NCI-H1105 treated with DMSO at 0.1 percent for 48 hours (cell line): ENCODE measurements at regions not wholly inside any gene's neighbourhood (a gene's known extent, or its start where the extent isn't known, plus 50 kb on each side); places are given as distances from the start of the nearest gene placed in this dataset.

Source experiments
- DNase-seq: peaks from one replicate; lab custom pipeline; 2025; lab: John Stamatoyannopoulos, UW

GRCh38 chr4:35541146-35541887 lies 703.0 kb downstream of the ARAP2 start:
- no peak for DNase-seq

DNA sequence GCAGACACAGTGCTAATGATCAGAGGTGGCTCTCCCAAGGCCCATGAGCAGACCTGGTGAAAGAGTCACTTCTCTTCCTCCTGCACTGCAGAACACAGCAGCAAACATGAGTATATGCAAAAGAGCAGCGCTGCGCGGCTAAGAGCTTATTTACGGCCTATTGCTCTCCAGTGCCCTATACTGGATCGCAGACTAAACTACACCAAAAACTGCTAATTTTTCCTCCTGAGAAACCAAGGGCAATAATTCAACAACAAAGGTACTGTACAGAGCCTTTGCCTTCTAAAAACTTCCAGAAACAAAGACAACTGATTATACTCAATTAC lies 702.5 kb downstream of the ARAP2 start:
- no peak for DNase-seq

DNA sequence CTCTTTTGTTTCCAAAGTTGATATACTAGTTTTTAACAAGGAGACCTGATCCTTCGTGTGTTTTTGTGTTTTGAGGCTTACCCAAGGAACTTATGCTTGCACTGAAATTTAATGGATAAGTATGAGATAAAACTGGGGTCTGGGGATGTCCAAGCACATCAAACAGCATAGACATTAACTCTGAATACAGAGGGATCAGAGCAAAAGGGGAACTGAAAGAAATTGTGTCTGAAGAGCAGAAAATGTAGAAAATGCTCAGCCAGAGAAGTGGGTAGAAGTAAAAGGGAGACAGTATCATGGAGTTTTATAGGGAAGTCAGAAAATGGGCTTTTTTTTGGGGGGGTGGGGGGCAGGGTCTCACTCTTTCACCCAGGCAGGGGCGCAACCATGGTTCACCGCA lies 695.4 kb downstream of the ARAP2 start:
- no peak for DNase-seq

- DNase-seq, result peak; percentile 1
These were observed 687.9 kb downstream of the ARAP2 start for GRCh38 chr4:35556387-35556786.

DNA sequence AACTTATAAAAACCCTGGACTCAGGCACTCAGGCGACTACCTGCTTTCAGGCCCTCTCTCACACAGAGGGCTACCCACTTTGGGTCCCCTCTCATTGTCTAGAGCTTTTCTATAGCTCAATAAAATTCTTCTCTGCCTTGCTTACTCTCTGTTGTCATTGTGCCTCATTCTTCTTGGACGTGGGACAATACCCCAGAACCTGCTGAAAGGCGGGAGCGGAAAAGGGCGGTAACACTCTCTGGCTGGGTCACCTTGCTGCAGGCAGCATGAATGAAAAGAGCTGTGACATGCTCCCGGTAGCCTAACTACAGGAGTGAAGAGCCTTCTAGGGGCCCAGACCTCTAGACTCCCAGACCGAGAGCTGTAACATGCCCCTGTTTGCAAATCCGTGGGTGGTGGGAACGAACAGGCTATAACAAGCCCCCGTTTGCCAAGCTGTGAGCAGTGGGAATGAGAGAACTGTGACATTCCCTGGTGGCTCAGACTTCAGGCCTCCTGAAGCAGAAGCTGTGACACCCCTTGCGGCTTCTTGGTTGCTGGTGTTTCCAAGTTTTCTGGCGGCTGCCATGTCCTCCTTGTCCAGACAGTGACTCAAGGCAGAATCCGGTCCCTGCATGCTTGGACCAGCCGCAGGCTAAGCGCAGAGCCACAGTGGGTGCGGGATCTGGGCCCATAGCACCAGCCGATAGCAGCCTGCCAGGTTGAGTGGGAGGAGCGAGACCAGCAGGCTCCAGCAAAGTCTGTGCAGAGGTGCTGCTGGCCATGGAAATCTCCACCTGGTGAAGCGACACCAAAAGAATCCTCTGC lies 684.6 kb downstream of the ARAP2 start:
- DNase-seq, result no peak

GRCh38 chr4:35562861-35563260 lies 681.5 kb downstream of the ARAP2 start:
- DNase-seq, result no peak

DNA sequence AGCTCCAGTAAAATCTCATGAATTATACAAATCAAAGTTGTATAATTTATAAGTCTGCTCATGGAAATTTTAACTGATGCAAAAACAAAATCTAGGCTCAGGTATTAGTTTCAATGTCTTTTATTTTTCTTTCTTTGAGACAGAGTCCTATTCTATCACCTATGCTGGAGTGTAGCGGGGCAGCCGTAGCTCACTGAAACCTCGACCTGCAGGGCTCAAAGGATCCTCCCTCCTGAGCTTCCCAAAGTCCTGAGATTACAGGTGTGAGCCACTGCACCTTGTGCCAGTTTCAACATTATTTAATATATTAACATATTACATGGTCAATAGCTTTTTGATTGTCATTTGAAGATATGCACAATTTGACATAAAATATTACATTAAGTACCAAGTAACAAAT lies 678.7 kb downstream of the ARAP2 start:
- no peak for DNase-seq

DNA sequence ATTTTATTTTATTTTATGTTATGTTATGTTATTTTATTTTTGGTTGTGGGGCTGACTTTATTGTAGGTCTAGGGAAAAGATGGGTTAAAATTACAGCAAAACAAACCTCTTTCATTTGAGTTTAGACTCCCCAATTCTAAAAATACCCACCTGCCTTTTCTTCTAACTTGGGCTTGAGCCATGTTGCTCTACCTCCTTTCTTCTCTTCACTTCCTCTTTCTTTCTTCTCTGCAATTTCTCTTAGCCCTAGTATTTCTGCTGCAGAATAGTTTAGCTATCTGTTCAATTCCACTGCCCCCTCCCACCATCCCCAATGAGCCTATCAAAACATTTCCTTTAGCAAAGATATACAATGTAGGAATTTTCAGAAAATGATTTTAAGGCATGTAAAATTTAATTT lies 653.3 kb downstream of the ARAP2 start:
- DNase-seq, result no peak

DNA sequence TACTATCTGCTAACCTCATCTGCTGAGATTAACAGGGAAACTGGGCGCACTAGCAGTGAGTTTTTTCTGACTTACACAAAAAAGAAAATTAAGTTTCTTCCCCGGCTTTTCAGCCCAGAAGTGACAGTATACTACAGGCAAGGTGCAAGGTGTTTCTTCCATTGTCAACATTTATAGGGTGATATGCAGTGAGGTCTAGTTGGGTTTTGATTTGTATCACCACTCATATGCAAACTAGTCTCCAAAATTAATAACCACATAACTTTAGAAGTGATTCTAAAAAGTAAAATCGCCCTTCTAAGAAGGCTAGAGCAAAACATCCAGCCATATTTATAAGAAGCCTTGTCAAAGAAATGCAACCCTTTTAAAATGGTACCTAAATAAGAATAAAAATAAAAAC lies 640.1 kb downstream of the ARAP2 start:
- DNase-seq, result no peak

DNA sequence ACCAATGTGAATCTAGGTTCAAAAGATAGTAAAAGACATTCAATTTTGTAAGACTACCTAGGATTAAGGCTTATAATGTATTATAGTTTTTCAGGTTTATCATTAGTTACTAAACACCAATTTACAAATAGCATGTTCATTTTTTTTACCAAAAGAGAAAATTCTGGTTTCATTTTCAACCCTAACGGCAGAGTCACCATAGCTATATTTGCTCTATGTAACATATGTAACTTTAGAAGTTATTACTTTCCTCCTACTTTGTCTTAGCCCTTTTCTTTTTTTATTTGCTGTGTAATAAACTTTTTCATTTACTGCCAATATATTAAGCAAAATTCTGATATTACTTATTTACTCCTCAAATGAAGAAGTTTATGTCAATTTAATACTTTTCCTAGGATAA lies 639.6 kb downstream of the ARAP2 start:
- DNase-seq, result no peak

DNA sequence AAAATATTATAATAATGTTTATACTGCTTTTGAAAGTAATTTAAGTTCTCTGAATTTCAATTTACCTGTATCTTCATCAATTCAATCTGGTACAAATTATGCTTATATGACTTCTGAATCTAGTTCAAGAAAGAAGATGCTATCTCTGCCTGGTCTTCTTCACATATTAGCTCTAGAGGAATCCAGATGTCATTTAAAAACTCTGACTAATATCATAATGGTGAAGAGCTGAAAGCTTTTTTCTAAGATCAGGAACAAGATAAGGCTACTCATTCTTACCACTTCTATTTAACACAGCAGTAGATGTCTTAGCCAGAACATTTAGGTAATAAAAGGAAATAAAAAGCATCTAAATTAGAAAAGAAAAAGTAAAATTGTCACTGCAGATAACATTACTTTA lies 636.1 kb downstream of the ARAP2 start:
- DNase-seq, result no peak

- no peak for DNase-seq
These were observed 630.2 kb downstream of the ARAP2 start for GRCh38 chr4:35614120-35614519.

DNA sequence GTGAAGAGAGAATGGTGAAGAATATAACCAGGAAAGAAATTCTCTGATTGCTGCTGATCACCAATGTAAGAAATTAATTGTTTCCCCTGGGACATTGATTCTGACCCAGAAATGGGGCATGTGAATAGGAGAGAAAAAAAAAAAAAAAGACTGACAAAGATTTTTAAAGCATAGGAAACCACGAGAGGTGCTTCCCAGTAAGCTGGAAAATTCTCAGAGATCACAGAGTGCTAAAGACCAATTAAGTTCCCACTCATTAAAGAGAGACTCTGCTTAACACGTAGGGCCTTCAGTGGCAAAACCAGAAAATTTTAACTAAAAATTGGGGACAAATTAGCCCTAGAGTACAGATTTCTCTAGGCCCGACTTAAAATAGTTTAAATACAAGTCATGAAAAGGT lies 604.4 kb downstream of the ARAP2 start:
- DNase-seq, result no peak

GRCh38 chr4:35643661-35644060 lies 600.7 kb downstream of the ARAP2 start:
- no peak for DNase-seq

GRCh38 chr4:35644591-35644990 lies 599.7 kb downstream of the ARAP2 start:
- no peak for DNase-seq

DNA sequence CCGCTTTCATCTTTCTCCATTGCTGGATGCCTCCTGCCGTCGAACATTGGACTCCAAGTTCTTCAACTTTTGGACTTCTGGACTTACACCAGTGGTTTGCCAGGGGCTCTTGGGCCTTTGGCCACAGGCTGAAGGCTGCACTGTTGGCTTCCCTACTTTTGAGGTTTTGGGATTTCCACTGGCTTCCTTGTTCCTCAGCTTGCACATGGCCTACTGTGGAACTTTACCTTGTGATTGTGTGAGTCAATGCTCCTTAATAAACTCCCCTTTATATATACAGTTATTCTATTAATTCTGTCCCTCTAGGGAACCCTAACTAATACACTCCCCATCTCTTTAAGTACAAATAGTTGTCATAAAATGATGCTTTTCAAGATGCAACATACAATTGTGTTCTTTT lies 595.3 kb downstream of the ARAP2 start:
- DNase-seq, result no peak

DNA sequence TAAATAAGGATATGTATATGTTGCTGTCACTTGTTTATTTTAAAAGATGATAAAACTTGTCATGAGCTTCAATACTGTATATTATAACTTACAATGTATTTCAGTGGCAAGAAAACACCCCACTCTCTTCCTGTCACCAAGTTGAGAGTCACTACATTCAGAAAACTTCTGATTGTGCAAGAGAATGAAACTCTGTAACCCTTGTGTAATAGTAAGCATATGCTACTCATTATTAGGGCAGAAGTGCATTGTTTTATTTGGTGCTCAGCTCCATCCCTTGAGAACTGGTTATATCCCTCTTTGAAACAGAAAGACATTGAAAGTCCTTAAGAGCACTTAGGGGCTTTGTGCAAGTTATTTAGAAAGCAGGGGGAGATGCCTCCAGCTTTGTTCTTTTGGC lies 594.5 kb downstream of the ARAP2 start:
- no peak for DNase-seq

DNA sequence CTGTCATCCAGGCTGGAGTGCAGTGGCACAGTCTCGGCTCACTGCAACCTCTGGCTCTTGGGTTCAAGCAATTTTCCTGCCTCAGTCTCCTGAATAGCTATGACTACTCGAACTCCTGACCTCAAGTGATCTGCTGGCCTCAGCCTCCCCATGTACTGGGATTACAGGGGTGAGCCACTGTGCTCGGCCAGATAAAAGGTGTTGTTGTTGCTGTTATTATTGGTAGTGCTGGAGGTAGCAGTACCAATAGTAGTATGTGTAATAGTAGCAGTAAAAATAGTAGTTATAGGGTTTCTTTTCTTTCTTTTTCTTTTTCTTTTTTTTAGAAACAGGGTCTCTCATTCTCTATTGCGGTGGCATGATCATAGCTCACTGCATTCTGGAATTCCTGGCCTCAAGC lies 592.1 kb downstream of the ARAP2 start:
- DNase-seq, result no peak

DNA sequence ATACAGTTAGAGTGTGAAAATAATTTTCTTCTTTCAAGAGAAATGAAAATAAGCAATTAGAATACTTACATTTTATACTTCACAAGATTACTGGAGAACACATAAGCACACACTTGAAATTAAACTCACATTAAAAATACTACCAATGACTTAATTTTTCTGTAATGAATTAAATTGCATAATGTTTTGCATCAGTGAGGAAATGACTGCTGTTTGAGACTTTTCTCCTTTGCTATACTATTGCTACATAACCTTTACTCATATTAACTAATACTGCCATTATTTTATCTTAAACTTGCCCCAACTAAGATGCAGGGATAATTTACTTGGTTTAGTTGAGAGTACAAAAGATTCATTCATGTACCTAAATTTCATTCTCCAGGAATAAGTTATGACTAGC lies 590.9 kb downstream of the ARAP2 start:
- no peak for DNase-seq

DNA sequence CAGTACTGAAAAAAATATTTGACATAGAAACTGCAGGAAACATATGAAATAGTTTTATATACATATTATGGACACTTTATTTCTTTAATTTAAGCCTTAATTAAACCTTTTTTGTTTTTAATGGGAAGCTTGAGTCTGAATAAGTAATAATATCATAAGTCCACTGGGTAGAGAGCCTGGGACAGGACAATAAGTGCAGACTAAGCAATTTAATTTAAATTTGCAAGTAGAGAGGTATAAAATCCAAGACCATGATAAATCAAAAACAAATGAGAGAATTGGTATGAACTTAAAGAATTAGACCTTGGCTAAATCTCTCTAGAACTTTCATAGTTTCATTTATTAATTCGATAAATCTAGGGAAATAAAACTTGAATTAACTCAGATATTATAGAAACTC lies 571.2 kb downstream of the ARAP2 start:
- no peak for DNase-seq

DNA sequence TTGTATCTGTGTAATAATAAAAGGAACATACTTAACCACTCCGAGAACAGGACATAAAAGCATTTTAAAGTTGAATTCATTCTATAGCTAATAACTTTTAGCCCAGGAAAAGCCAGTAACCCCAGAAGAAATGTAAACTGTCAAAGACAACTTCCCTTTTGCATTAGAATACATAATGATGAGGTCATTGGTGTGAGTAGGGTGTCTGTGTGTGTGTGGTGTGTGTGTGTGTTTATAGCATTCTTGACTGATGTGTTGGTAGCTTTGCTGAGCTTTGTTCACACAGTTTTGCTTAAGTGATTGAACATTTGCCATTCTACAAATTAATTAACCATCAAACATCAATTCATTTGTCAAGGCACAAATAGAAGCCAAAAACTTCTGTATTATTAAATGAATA lies 559.6 kb downstream of the ARAP2 start:
- no peak for DNase-seq

DNA sequence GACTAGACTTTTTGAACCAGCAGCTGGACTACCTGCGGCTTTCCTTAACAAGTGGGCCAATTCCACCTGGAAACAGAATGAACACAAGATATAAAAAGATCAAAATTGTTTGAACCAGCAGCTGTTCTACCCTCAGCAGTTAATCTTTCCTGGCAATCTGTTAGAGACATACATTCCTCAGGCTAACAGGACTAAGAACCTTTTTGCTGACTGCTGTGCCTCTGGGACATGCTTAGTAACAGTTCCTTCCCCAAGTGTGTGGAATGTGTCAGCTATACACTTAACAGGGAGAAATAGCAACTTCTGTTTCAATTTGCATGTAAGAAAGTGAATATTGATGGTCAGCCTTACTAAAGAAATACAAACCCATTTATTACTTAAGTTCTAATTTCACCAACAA lies 554.4 kb downstream of the ARAP2 start:
- no peak for DNase-seq

DNA sequence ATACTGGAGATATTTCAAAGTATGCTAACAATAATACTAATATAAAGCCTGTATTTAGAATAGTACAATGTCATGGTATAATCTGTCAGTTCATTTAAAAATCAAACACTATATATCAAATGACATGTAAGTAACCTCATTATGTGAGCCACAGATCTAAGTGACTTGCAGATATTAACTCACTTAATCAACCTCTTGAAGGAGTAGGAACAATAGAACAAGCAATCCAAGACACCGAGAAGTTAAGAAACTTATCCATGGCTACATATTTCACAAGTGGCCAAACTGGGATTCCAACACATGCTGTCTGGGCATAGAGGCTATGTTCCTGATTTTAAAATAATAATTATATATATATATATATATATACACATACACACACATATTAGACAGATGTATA lies 554.0 kb downstream of the ARAP2 start:
- DNase-seq, result no peak

GRCh38 chr4:35695003-35695402 lies 549.3 kb downstream of the ARAP2 start:
- DNase-seq, result no peak
